ENCODE measurements at regions not wholly inside any gene's neighbourhood (a gene's known extent, or its start where the extent isn't known, plus 50 kb on each side); places are given as distances from the start of the nearest gene placed in this dataset.
"Not testable (repeated sequence)": the region's sequence is repeated elsewhere in the genome, so short reads cannot be mapped to it uniquely, and the experiment has no call there.

- no peak for DNase-seq
These were observed 50.4 kb downstream of the HAPSTR1 start for GRCh38 chr16:9141813-9142212.

GRCh38 chr16:9144106-9144505, 52.7 kb downstream of the HAPSTR1 start:
- no peak for DNase-seq

GRCh38 chr16:9148374-9149015, 57.1 kb downstream of the HAPSTR1 start:
- no peak for DNase-seq

- no peak for DNase-seq
These were observed 59.6 kb downstream of the HAPSTR1 start for GRCh38 chr16:9151074-9151473.

- DNase-seq: no peak
These were observed 60.2 kb downstream of the HAPSTR1 start for GRCh38 chr16:9151597-9151996.

- DNase-seq: no peak
These were observed 61.4 kb downstream of the HAPSTR1 start for GRCh38 chr16:9152649-9153501.

- DNase-seq: no peak
These were observed 62.0 kb downstream of the HAPSTR1 start for GRCh38 chr16:9153502-9153864.

- no peak for DNase-seq
These were observed 63.3 kb downstream of the HAPSTR1 start for GRCh38 chr16:9154567-9155410.

- DNase-seq: no peak
These were observed 64.4 kb downstream of the HAPSTR1 start for GRCh38 chr16:9155871-9156270.

GRCh38 chr16:9159839-9160550, 68.6 kb downstream of the HAPSTR1 start:
- DNase-seq: peak; percentile 41 to 74 (median 61)

GRCh38 chr16:9160551-9160911, 69.1 kb downstream of the HAPSTR1 start:
- DNase-seq: no peak

- no peak for DNase-seq
These were observed 74.2 kb downstream of the HAPSTR1 start for GRCh38 chr16:9165681-9166080.

GRCh38 chr16:9166326-9166993, 75.0 kb downstream of the HAPSTR1 start:
- not testable (repeated sequence) for DNase-seq

- DNase-seq: no peak
These were observed 77.7 kb downstream of the HAPSTR1 start for GRCh38 chr16:9169094-9169493.

- DNase-seq: no peak
These were observed 79.0 kb downstream of the HAPSTR1 start for GRCh38 chr16:9170470-9170869.

GRCh38 chr16:9176547-9177418, 85.3 kb downstream of the HAPSTR1 start:
- no peak for DNase-seq

GRCh38 chr16:9177861-9178260, 86.4 kb downstream of the HAPSTR1 start:
- no peak for DNase-seq

GRCh38 chr16:9183682-9184353, 92.4 kb downstream of the HAPSTR1 start:
- DNase-seq: no peak

GRCh38 chr16:9184354-9184690, 92.9 kb downstream of the HAPSTR1 start:
- DNase-seq: no peak

- DNase-seq: no peak
These were observed 93.9 kb downstream of the HAPSTR1 start for GRCh38 chr16:9185381-9185780.

- DNase-seq: no peak
These were observed 94.6 kb downstream of the HAPSTR1 start for GRCh38 chr16:9186061-9186460.

All from suppressor macrophage treated with lipopolysaccharide for 1 hour (primary cell).